ENCODE measurements at regions not wholly inside any gene's neighbourhood (a gene's known extent, or its start where the extent isn't known, plus 50 kb on each side); places are given as distances from the start of the nearest gene placed in this dataset.

- H3K27ac ChIP-seq = no peak overlapping the region
- no peak overlapping the region for H3K4me3 ChIP-seq
- DNase-seq (ENCODE audit: low spot score in 2 of 2) = no peak
- H3K36me3 ChIP-seq = no peaks in the 10 kb centered on the region
- H3K27me3 ChIP-seq = no peaks in the 10 kb centered on the region
- 65% methylated on average over 4 of the region's 4 CpGs for WGBS, 2 donors
- TF ChIP-seq POLR2A (IDR thresholded peaks at IDR 0.05) (no peak), CTCF (IDR thresholded peaks at IDR 0.05) (no peak)
- H3K4me1 ChIP-seq = no peaks in the 10 kb centered on the region
- peaks cover 0 to 6% (median 2%) of the 10 kb centered on the region in 4 donors for H3K9me3 ChIP-seq
These were observed 493.2 kb upstream of the NFIA start for GRCh38 chr1:60589046-60589748.

- H3K36me3 ChIP-seq = no peaks in the 10 kb centered on the region
- DNase-seq (ENCODE audit: low spot score in 2 of 2) = no peak
- peaks cover 0 to 19% (median 5%) of the 10 kb centered on the region in 4 donors for H3K9me3 ChIP-seq
- TF ChIP-seq POLR2A (IDR thresholded peaks at IDR 0.05) (no peak), EP300 (IDR thresholded peaks at IDR 0.05) (no peak), CTCF (IDR thresholded peaks at IDR 0.05) (no peak)
- no peak overlapping the region for H3K27ac ChIP-seq
- H3K27me3 ChIP-seq = no peaks in the 10 kb centered on the region
- H3K4me1 ChIP-seq = no peaks in the 10 kb centered on the region
- no peak overlapping the region for H3K4me3 ChIP-seq
- 48 to 50% methylated on average over 2 of the region's 2 CpGs for WGBS, 2 donors
These were observed 498.0 kb upstream of the NFIA start for GRCh38 chr1:60584371-60584770.

GRCh38 chr1:60583696-60584095 lies 498.7 kb upstream of the NFIA start:
- H3K4me3 ChIP-seq = no peak overlapping the region
- no peak overlapping the region for H3K27ac ChIP-seq
- H3K4me1 ChIP-seq = no peaks in the 10 kb centered on the region
- no peaks in the 10 kb centered on the region for H3K27me3 ChIP-seq
- no peaks in the 10 kb centered on the region for H3K36me3 ChIP-seq
- peaks cover 0 to 19% (median 5%) of the 10 kb centered on the region in 4 donors for H3K9me3 ChIP-seq
- WGBS, 2 donors = 93 to 96% methylated on average over 3 of the region's 3 CpGs
- TF ChIP-seq EP300 (IDR thresholded peaks at IDR 0.05) (no peak), POLR2A (IDR thresholded peaks at IDR 0.05) (no peak), CTCF (IDR thresholded peaks at IDR 0.05) (no peak)
- DNase-seq (ENCODE audit: low spot score in 2 of 2) = no peak

- no peaks in the 10 kb centered on the region for H3K4me1 ChIP-seq
- no peak overlapping the region for H3K4me3 ChIP-seq
- 73 to 87% methylated on average over 7 of the region's 7 CpGs for WGBS, 2 donors
- H3K27ac ChIP-seq = no peak overlapping the region
- DNase-seq (ENCODE audit: low spot score in 2 of 2) = no peak
- TF ChIP-seq POLR2A (IDR thresholded peaks at IDR 0.05) (no peak), EP300 (IDR thresholded peaks at IDR 0.05) (no peak), CTCF (IDR thresholded peaks at IDR 0.05) (no peak)
- no peaks in the 10 kb centered on the region for H3K36me3 ChIP-seq
- H3K27me3 ChIP-seq = no peaks in the 10 kb centered on the region
- H3K9me3 ChIP-seq = peaks cover 0 to 19% (median 5%) of the 10 kb centered on the region in 4 donors
These were observed 500.7 kb upstream of the NFIA start for GRCh38 chr1:60581455-60582220.

- no peak overlapping the region for H3K27ac ChIP-seq
- H3K4me3 ChIP-seq = no peak overlapping the region
- 87 to 89% methylated on average over 2 of the region's 2 CpGs for WGBS, 2 donors
- H3K27me3 ChIP-seq = no peaks in the 10 kb centered on the region
- no peaks in the 10 kb centered on the region for H3K36me3 ChIP-seq
- H3K4me1 ChIP-seq = peaks cover 0 to 8% (median 0%) of the 10 kb centered on the region in 4 donors
- H3K9me3 ChIP-seq = no peaks in the 10 kb centered on the region
- no peak for DNase-seq (ENCODE audit: low spot score in 2 of 2)
- TF ChIP-seq CTCF (IDR thresholded peaks at IDR 0.05) = no peak
- no peak for TF ChIP-seq EP300 (IDR thresholded peaks at IDR 0.05)
- no peak for TF ChIP-seq POLR2A (IDR thresholded peaks at IDR 0.05)
These were observed 503.5 kb upstream of the C1orf87 start for GRCh38 chr1:60577029-60577428.

Measured in tibial nerve (tissue), 4 donors.